HG02759 (cell line): ENCODE measurements at regions not wholly inside any gene's neighbourhood (a gene's known extent, or its start where the extent isn't known, plus 50 kb on each side); places are given as distances from the start of the nearest gene placed in this dataset.

Experiments used
- ATAC-seq: cut with Tn5 transposase; IDR thresholded peaks from one replicate; pipeline ENCODE4 v1.9.1; 2021; ENCODE audit warnings: mild to moderate bottlenecking, moderate library complexity; ENCODE audit not compliant: unreplicated experiment

GRCh38 chr20:11608736-11609135 lies 309.0 kb upstream of the BTBD3 start:
- ATAC-seq, result no peak

GRCh38 chr20:11624704-11625103 lies 293.0 kb upstream of the BTBD3 start:
- ATAC-seq, result no peak

- ATAC-seq, result no peak
Measured at GRCh38 chr20:11626551-11626950, 291.1 kb upstream of the BTBD3 start.

GRCh38 chr20:11642866-11643265 lies 274.8 kb upstream of the BTBD3 start:
- ATAC-seq, result no peak

GRCh38 chr20:11646359-11646758 lies 271.3 kb upstream of the BTBD3 start:
- ATAC-seq, result no peak

GRCh38 chr20:11650566-11650965 lies 267.1 kb upstream of the BTBD3 start:
- ATAC-seq, result no peak

GRCh38 chr20:11651138-11651537 lies 266.6 kb upstream of the BTBD3 start:
- ATAC-seq, result no peak

GRCh38 chr20:11651647-11652046 lies 266.0 kb upstream of the BTBD3 start:
- ATAC-seq, result no peak

GRCh38 chr20:11652128-11652527 lies 265.6 kb upstream of the BTBD3 start:
- ATAC-seq, result no peak

- ATAC-seq, result no peak
Measured at GRCh38 chr20:11654766-11655165, 262.9 kb upstream of the BTBD3 start.

GRCh38 chr20:11660673-11661072 lies 257.0 kb upstream of the BTBD3 start:
- no peak for ATAC-seq

GRCh38 chr20:11671015-11671511 lies 246.6 kb upstream of the BTBD3 start:
- no peak for ATAC-seq

- no peak for ATAC-seq
Measured at GRCh38 chr20:11672959-11673358, 244.7 kb upstream of the BTBD3 start.

GRCh38 chr20:11675920-11676629 lies 241.6 kb upstream of the BTBD3 start:
- no peak for ATAC-seq

GRCh38 chr20:11676630-11677287 lies 240.9 kb upstream of the BTBD3 start:
- no peak for ATAC-seq

GRCh38 chr20:11677428-11677827 lies 240.3 kb upstream of the BTBD3 start:
- no peak for ATAC-seq

- ATAC-seq, result no peak
Measured at GRCh38 chr20:11677836-11678235, 239.9 kb upstream of the BTBD3 start.

- no peak for ATAC-seq
Measured at GRCh38 chr20:11682285-11682684, 235.4 kb upstream of the BTBD3 start.

- ATAC-seq, result no peak
Measured at GRCh38 chr20:11686195-11686594, 231.5 kb upstream of the BTBD3 start.

- no peak for ATAC-seq
Measured at GRCh38 chr20:11686820-11687543, 230.7 kb upstream of the BTBD3 start.

- no peak for ATAC-seq
Measured at GRCh38 chr20:11687546-11688292, 230.0 kb upstream of the BTBD3 start.
